MM.1S (cell line): ENCODE measurements at regions not wholly inside any gene's neighbourhood (a gene's known extent, or its start where the extent isn't known, plus 50 kb on each side); places are given as distances from the start of the nearest gene placed in this dataset.

Experiments used
- DNase-seq: peaks from one replicate; pipeline ENCODE4 v3.0.0-alpha.2; 2015
- H2AFZ ChIP-seq: fragments of 300-600 bp; sonication (generic); 2 replicates; pipeline ENCODE4 v1.6.0; 2016; ENCODE audit warnings: antibody characterized with exemption, low read length
- H3F3A ChIP-seq: fragments of 300-600 bp; sonication (generic); 2 replicates; pipeline ENCODE4 v1.6.1; 2016; ENCODE audit warnings: mild to moderate bottlenecking, antibody characterized with exemption, low read length, moderate library complexity, mixed read lengths; ENCODE audit not compliant: insufficient read depth
- H3K27ac ChIP-seq: fragments of 300-600 bp; sonication (generic); 2 replicates; pipeline ENCODE4 v1.5.1; 2016; ENCODE audit warnings: mild to moderate bottlenecking, low read length
- H3K27me3 ChIP-seq: fragments of 300-600 bp; sonication (generic); replicated peaks from 2 replicates; pipeline ENCODE4 v1.6.0; 2016; ENCODE audit warnings: low read length; ENCODE audit not compliant: insufficient read depth
- H3K36me3 ChIP-seq: fragments of 300-600 bp; sonication (generic); replicated peaks from 2 replicates; pipeline ENCODE4 v1.6.1; 2016; ENCODE audit warnings: mild to moderate bottlenecking, low read length, mixed read lengths; ENCODE audit not compliant: insufficient read depth
- H3K4me1 ChIP-seq: fragments of 300-600 bp; sonication (generic); 2 replicates; pipeline ENCODE4 v1.6.1; 2016; ENCODE audit warnings: low read length, mixed read lengths
- H3K4me2 ChIP-seq: fragments of 300-600 bp; sonication (generic); 2 replicates; pipeline ENCODE4 v1.6.0; 2016; ENCODE audit warnings: low read depth, low read length
- H3K4me3 ChIP-seq: fragments of 300-600 bp; sonication (generic); 2 replicates; pipeline ENCODE4 v1.5.1; 2016; ENCODE audit warnings: low read length, mixed read lengths
- H3K79me2 ChIP-seq: fragments of 300-600 bp; sonication (generic); 2 replicates; pipeline ENCODE4 v1.6.1; 2016; ENCODE audit warnings: mixed run types, low read length, mixed read lengths
- H3K9ac ChIP-seq: fragments of 300-600 bp; sonication (generic); 2 replicates; pipeline ENCODE4 v1.6.1; 2016; ENCODE audit warnings: low read length, mixed read lengths
- H3K9me2 ChIP-seq: fragments of 300-600 bp; sonication (generic); replicated peaks from 2 replicates; pipeline ENCODE4 v1.6.1; 2016; ENCODE audit warnings: mild to moderate bottlenecking, low read length, mixed read lengths; ENCODE audit not compliant: insufficient read depth
- H3K9me3 ChIP-seq: fragments of 300-600 bp; sonication (generic); replicated peaks from 2 replicates; pipeline ENCODE4 v1.6.1; 2016; ENCODE audit warnings: mild to moderate bottlenecking, low read length, mixed read lengths; ENCODE audit not compliant: insufficient read depth
- H4K20me1 ChIP-seq: fragments of 300-600 bp; sonication (generic); 2 replicates; pipeline ENCODE4 v1.6.1; 2016; ENCODE audit warnings: mild to moderate bottlenecking, low read length, moderate library complexity, mixed read lengths; ENCODE audit not compliant: insufficient read depth
- EZH2 ChIP-seq: fragments of 300-600 bp; sonication (generic); optimal IDR thresholded peaks from 2 replicates; pipeline ENCODE3; 2017; ENCODE audit warnings: low read depth, mild to moderate bottlenecking, antibody characterized with exemption, low read length, mixed read lengths
- EZH2phosphoT487 ChIP-seq: fragments of 300-600 bp; sonication (generic); IDR thresholded peaks from 2 replicates; pipeline ENCODE4 v1.6.1; 2018; ENCODE audit warnings: antibody characterized with exemption, low read length
- TF ChIP-seq, protein P1 (sequence below): fragments of 300-600 bp; sonication (generic); IDR thresholded peaks from 2 replicates; pipeline ENCODE4 v1.5.1; 2016; ENCODE audit warnings: antibody characterized with exemption, low read length, mixed read lengths

DNA sequence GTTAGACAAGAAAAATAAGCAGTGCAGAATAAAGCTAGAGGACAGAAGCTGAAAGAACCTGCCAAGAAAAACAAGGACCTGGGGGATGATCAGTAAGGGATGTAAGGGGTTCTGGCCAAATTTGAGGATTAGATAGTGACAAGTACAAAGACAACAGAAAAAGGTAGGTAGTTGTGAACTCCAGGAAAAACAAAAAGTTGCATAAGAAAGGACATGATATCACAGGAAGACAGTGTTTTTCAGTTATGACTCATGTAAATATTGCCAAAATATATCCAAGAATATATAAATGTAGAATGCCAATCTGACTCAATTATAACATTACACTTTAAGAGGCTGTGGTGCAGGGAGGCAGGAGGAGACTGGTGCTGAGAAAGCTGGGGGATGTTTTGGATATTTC is 209.8 kb upstream of the SH3BP4 start:
- no peaks in the 10 kb centered on the region for H3K36me3 ChIP-seq
- H3K4me2 ChIP-seq = no peak overlapping the region
- no peaks in the 10 kb centered on the region for H3K27me3 ChIP-seq
- H3K9ac ChIP-seq = no peak overlapping the region
- H3K79me2 ChIP-seq = no peaks in the 10 kb centered on the region
- no peaks in the 10 kb centered on the region for H3K9me3 ChIP-seq
- H3K4me1 ChIP-seq = no peaks in the 10 kb centered on the region
- no peaks in the 10 kb centered on the region for H3F3A ChIP-seq
- H4K20me1 ChIP-seq = no peaks in the 10 kb centered on the region
- no peak overlapping the region for H3K27ac ChIP-seq
- H2AFZ ChIP-seq = no peak overlapping the region
- DNase-seq = no peak
- no peaks in the 10 kb centered on the region for H3K9me2 ChIP-seq
- no peak overlapping the region for H3K4me3 ChIP-seq
- TF ChIP-seq EZH2phosphoT487 (no peak), EZH2 (no peak)
- TF ChIP-seq, protein P1, sequence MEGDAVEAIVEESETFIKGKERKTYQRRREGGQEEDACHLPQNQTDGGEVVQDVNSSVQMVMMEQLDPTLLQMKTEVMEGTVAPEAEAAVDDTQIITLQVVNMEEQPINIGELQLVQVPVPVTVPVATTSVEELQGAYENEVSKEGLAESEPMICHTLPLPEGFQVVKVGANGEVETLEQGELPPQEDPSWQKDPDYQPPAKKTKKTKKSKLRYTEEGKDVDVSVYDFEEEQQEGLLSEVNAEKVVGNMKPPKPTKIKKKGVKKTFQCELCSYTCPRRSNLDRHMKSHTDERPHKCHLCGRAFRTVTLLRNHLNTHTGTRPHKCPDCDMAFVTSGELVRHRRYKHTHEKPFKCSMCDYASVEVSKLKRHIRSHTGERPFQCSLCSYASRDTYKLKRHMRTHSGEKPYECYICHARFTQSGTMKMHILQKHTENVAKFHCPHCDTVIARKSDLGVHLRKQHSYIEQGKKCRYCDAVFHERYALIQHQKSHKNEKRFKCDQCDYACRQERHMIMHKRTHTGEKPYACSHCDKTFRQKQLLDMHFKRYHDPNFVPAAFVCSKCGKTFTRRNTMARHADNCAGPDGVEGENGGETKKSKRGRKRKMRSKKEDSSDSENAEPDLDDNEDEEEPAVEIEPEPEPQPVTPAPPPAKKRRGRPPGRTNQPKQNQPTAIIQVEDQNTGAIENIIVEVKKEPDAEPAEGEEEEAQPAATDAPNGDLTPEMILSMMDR = no peak

DNA sequence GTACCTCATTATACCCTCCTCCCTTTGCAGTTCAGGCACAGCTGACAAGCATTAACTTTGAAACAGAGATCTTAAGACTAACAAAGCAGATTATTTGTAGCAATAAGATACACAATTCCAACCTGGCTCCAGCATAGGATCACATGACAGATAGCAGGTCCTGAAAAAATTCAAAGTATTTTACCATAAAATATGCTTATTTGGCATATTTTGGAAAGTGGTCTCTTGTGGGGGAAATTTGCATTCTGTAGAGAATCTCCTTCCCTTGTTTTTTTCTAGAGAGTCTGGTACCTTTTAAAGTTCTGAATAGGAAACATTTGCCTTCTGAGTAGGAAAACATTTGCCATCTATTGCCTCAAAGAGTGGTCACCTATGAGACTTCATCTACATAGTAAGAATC is 212.8 kb upstream of the SH3BP4 start:
- Histone ChIP-seq H2AFZ (no peak overlapping the region), H3K27me3 (no peaks in the 10 kb centered on the region), H3F3A (no peaks in the 10 kb centered on the region), H3K36me3 (no peaks in the 10 kb centered on the region), H3K79me2 (no peaks in the 10 kb centered on the region), H3K4me1 (no peaks in the 10 kb centered on the region), H3K9me2 (no peaks in the 10 kb centered on the region), H3K9ac (no peak overlapping the region), H3K9me3 (no peaks in the 10 kb centered on the region), H3K4me3 (no peak overlapping the region), H4K20me1 (no peaks in the 10 kb centered on the region), H3K4me2 (no peak overlapping the region), H3K27ac (no peak overlapping the region)
- TF ChIP-seq EZH2 (no peak), EZH2phosphoT487 (no peak)
- TF ChIP-seq, protein P1 = no peak
- no peak for DNase-seq

DNA sequence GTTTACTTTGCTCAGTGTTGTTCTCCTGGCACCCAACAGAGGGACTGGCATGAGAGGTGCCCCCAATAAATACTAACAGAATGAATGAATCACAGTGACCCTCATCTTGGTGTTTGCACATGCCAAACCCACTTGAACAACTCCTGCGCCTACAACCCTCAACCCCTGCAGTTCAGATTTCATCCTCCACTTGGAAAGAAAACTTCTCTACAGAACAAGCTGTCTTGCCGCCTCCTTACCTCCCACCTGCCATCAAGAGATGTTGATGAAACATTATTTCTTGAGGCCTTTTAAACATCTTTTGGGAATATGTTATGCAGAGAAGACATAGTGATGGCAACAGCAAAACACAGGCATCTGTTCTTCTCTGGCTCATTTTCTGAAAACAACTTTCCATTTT is 216.0 kb upstream of the SH3BP4 start:
- no peak overlapping the region for H3K4me3 ChIP-seq
- no peak overlapping the region for H3K27ac ChIP-seq
- no peaks in the 10 kb centered on the region for H3K36me3 ChIP-seq
- H4K20me1 ChIP-seq = no peaks in the 10 kb centered on the region
- no peak overlapping the region for H2AFZ ChIP-seq
- H3K9ac ChIP-seq = no peak overlapping the region
- H3K4me2 ChIP-seq = no peak overlapping the region
- H3K9me2 ChIP-seq = no peaks in the 10 kb centered on the region
- H3K27me3 ChIP-seq = no peaks in the 10 kb centered on the region
- TF ChIP-seq EZH2 (no peak), EZH2phosphoT487 (no peak)
- TF ChIP-seq, protein P1 = no peak
- no peak for DNase-seq
- no peaks in the 10 kb centered on the region for H3K9me3 ChIP-seq
- no peaks in the 10 kb centered on the region for H3K79me2 ChIP-seq
- no peaks in the 10 kb centered on the region for H3F3A ChIP-seq
- H3K4me1 ChIP-seq = no peaks in the 10 kb centered on the region
